Activated T-helper 2 cell treated with anti-CD3 and anti-CD28 coated beads, Interferon-gamma antibody, Interleukin-2, Interleukin-4, amounts not matched to agents 10 μg/mL and 5 μg/mL and 100 μg/mL, durations not matched to agents 14 hours and 24 hours and 36 hours (primary cell): ENCODE measurements at regions not wholly inside any gene's neighbourhood (a gene's known extent, or its start where the extent isn't known, plus 50 kb on each side); places are given as distances from the start of the nearest gene placed in this dataset.

ENCODE experiments used
- DNase-seq: peaks from one replicate; pipeline ENCODE4 v3.0.0; 2021; ENCODE audit warnings: low spot score
- H3K27ac Mint-ChIP-seq: one replicate; pipeline ENCODE4 v1.8.0; 2021; ENCODE audit warnings: mixed read lengths
- H3K27me3 Mint-ChIP-seq: one replicate; pipeline ENCODE4 v1.8.0; 2021; ENCODE audit warnings: low read depth, mixed read lengths
- H3K36me3 Mint-ChIP-seq: one replicate; pipeline ENCODE4 v1.8.0; 2021; ENCODE audit warnings: low read depth, mixed read lengths
- H3K4me1 Mint-ChIP-seq: one replicate; pipeline ENCODE4 v1.8.0; 2021; ENCODE audit warnings: low read depth, mixed read lengths
- H3K4me3 Mint-ChIP-seq: one replicate; pipeline ENCODE4 v1.8.0; 2021; ENCODE audit warnings: low read depth, mild to moderate bottlenecking, moderate library complexity, mixed read lengths
- H3K9me3 Mint-ChIP-seq: one replicate; pipeline ENCODE4 v1.8.0; 2021; ENCODE audit warnings: mixed read lengths
- intact Hi-C: fragments of 100-400 bp; cut with micrococcal nuclease; formaldehyde crosslinking; loops from one replicate; pipeline ENCODE4 v1.15.1; 2023

- H3K4me1 Mint-ChIP-seq: no peaks in the 10 kb centered on the region
Observed at GRCh38 chr6:145289573-145289972, 445.7 kb downstream of the EPM2A start.

GRCh38 chr6:145290122-145290521, 445.2 kb downstream of the EPM2A start:
- Mint-ChIP-seq H3K27me3 (no peaks in the 10 kb centered on the region), H3K27ac (no peak overlapping the region), H3K36me3 (no peaks in the 10 kb centered on the region), H3K4me3 (no peak overlapping the region), H3K9me3 (no peaks in the 10 kb centered on the region), H3K4me1 (no peaks in the 10 kb centered on the region)
- intact Hi-C loops: no loop called here
- DNase-seq: no peak

More at GRCh38 chr6:145289573-145289972, 445.7 kb downstream of the EPM2A start:
- H3K36me3 Mint-ChIP-seq: no peaks in the 10 kb centered on the region
- H3K9me3 Mint-ChIP-seq: no peaks in the 10 kb centered on the region
- no peak overlapping the region for H3K4me3 Mint-ChIP-seq
- intact Hi-C loops: no loop called here
- H3K27me3 Mint-ChIP-seq: no peaks in the 10 kb centered on the region
- no peak overlapping the region for H3K27ac Mint-ChIP-seq
- no peak for DNase-seq

GRCh38 chr6:145292066-145292465, 443.3 kb downstream of the EPM2A start:
- Mint-ChIP-seq H3K4me3 (no peak overlapping the region), H3K9me3 (no peaks in the 10 kb centered on the region), H3K36me3 (no peaks in the 10 kb centered on the region), H3K4me1 (no peaks in the 10 kb centered on the region), H3K27ac (no peak overlapping the region), H3K27me3 (no peaks in the 10 kb centered on the region)
- no peak for DNase-seq
- intact Hi-C loops: no loop called here

- no peak overlapping the region for H3K27ac Mint-ChIP-seq
- intact Hi-C loops: no loop called here
- H3K36me3 Mint-ChIP-seq: no peaks in the 10 kb centered on the region
- no peaks in the 10 kb centered on the region for H3K9me3 Mint-ChIP-seq
- no peaks in the 10 kb centered on the region for H3K4me1 Mint-ChIP-seq
- no peak for DNase-seq
- H3K4me3 Mint-ChIP-seq: no peak overlapping the region
- no peaks in the 10 kb centered on the region for H3K27me3 Mint-ChIP-seq
Observed at GRCh38 chr6:145294942-145295341, 440.4 kb downstream of the EPM2A start.

- Mint-ChIP-seq H3K27me3 (no peaks in the 10 kb centered on the region), H3K36me3 (no peaks in the 10 kb centered on the region), H3K27ac (no peak overlapping the region), H3K4me1 (no peaks in the 10 kb centered on the region), H3K4me3 (no peak overlapping the region), H3K9me3 (no peaks in the 10 kb centered on the region)
- intact Hi-C loops: no loop called here
- no peak for DNase-seq
Observed at GRCh38 chr6:145295746-145296145, 439.6 kb downstream of the EPM2A start.

- no peaks in the 10 kb centered on the region for H3K9me3 Mint-ChIP-seq
- DNase-seq: no peak
- no peak overlapping the region for H3K4me3 Mint-ChIP-seq
- no peaks in the 10 kb centered on the region for H3K36me3 Mint-ChIP-seq
- H3K4me1 Mint-ChIP-seq: no peaks in the 10 kb centered on the region
- no peak overlapping the region for H3K27ac Mint-ChIP-seq
- intact Hi-C loops: no loop called here
- no peaks in the 10 kb centered on the region for H3K27me3 Mint-ChIP-seq
Observed at GRCh38 chr6:145305670-145306069, 429.6 kb downstream of the EPM2A start.

GRCh38 chr6:145306489-145306888, 428.8 kb downstream of the EPM2A start:
- H3K36me3 Mint-ChIP-seq: no peaks in the 10 kb centered on the region
- DNase-seq: no peak
- no peaks in the 10 kb centered on the region for H3K9me3 Mint-ChIP-seq
- no peaks in the 10 kb centered on the region for H3K4me1 Mint-ChIP-seq
- H3K27ac Mint-ChIP-seq: no peak overlapping the region
- H3K27me3 Mint-ChIP-seq: no peaks in the 10 kb centered on the region
- H3K4me3 Mint-ChIP-seq: no peak overlapping the region
- intact Hi-C loops: no loop called here

GRCh38 chr6:145309842-145310535, 425.3 kb downstream of the EPM2A start:
- Mint-ChIP-seq H3K27ac (no peak overlapping the region), H3K27me3 (no peaks in the 10 kb centered on the region), H3K4me3 (no peak overlapping the region), H3K36me3 (no peaks in the 10 kb centered on the region), H3K9me3 (no peaks in the 10 kb centered on the region), H3K4me1 (no peaks in the 10 kb centered on the region)
- intact Hi-C loops: no loop called here
- no peak for DNase-seq

GRCh38 chr6:145312481-145312880, 422.8 kb downstream of the EPM2A start:
- no peak for DNase-seq

GRCh38 chr6:145313041-145313855, 422.1 kb downstream of the EPM2A start:
- Mint-ChIP-seq H3K36me3 (no peaks in the 10 kb centered on the region), H3K4me3 (no peak overlapping the region), H3K4me1 (no peaks in the 10 kb centered on the region), H3K27me3 (no peaks in the 10 kb centered on the region), H3K27ac (no peak overlapping the region), H3K9me3 (no peaks in the 10 kb centered on the region)
- no peak for DNase-seq
- intact Hi-C loops: no loop called here

More at GRCh38 chr6:145312481-145312880, 422.8 kb downstream of the EPM2A start:
- Mint-ChIP-seq H3K36me3 (no peaks in the 10 kb centered on the region), H3K4me3 (no peak overlapping the region), H3K9me3 (no peaks in the 10 kb centered on the region), H3K4me1 (no peaks in the 10 kb centered on the region), H3K27me3 (no peaks in the 10 kb centered on the region), H3K27ac (no peak overlapping the region)
- intact Hi-C loops: no loop called here

- Mint-ChIP-seq H3K27ac (no peak overlapping the region), H3K36me3 (no peaks in the 10 kb centered on the region), H3K9me3 (no peaks in the 10 kb centered on the region), H3K4me3 (no peak overlapping the region), H3K4me1 (no peaks in the 10 kb centered on the region), H3K27me3 (no peaks in the 10 kb centered on the region)
- no peak for DNase-seq
- intact Hi-C loops: no loop called here
Observed at GRCh38 chr6:145315982-145316600, 419.2 kb downstream of the EPM2A start.

GRCh38 chr6:145318952-145319351, 416.4 kb downstream of the EPM2A start:
- no peaks in the 10 kb centered on the region for H3K27me3 Mint-ChIP-seq
- DNase-seq: no peak
- no peak overlapping the region for H3K27ac Mint-ChIP-seq
- no peaks in the 10 kb centered on the region for H3K36me3 Mint-ChIP-seq
- H3K4me3 Mint-ChIP-seq: no peak overlapping the region
- no peaks in the 10 kb centered on the region for H3K9me3 Mint-ChIP-seq
- intact Hi-C loops: no loop called here
- no peaks in the 10 kb centered on the region for H3K4me1 Mint-ChIP-seq

- Mint-ChIP-seq H3K4me3 (no peak overlapping the region), H3K9me3 (no peaks in the 10 kb centered on the region), H3K27ac (no peak overlapping the region), H3K27me3 (no peaks in the 10 kb centered on the region), H3K4me1 (no peaks in the 10 kb centered on the region), H3K36me3 (no peaks in the 10 kb centered on the region)
- intact Hi-C loops: no loop called here
- DNase-seq: no peak
Observed at GRCh38 chr6:145319605-145320004, 415.7 kb downstream of the EPM2A start.
